Panc1 (cell line): ENCODE measurements at regions not wholly inside any gene's neighbourhood (a gene's known extent, or its start where the extent isn't known, plus 50 kb on each side); places are given as distances from the start of the nearest gene placed in this dataset.

ENCODE experiments used
- ATAC-seq: fragments of 200-7000 bp; cut with Tn5 transposase; 2 replicates; pipeline ENCODE4 v1.9.1; 2020; ENCODE audit warnings: mild to moderate bottlenecking, moderate library complexity
- BruUV-seq: library from RNA; stranded (reverse); fragments of 400-500 nt; replicated peaks from 2 replicates; lab custom pipeline; 2021; lab: Mats Ljungman, UMichigan
- CTCF ChIA-PET: fragments of 300-600 bp; sonication (Branson Sonifier 250); formaldehyde crosslinking; loops from one replicate; lab custom pipeline; 2022; ENCODE audit warnings: antibody characterized with exemption; lab: Charles Lee
- POLR2A ChIA-PET: fragments of 300-600 bp; sonication (Branson Sonifier 250); formaldehyde crosslinking; loops from one replicate; lab custom pipeline; 2022; ENCODE audit warnings: antibody characterized with exemption; lab: Charles Lee
- DNase-seq: peaks from one replicate; pipeline ENCODE4 v3.0.0-alpha.2; 2010; ENCODE audit warnings: low read depth, low spot score
- H3K27ac ChIP-seq: 2 replicates; pipeline ENCODE4 v1.5.1; 2011; ENCODE audit warnings: mild to moderate bottlenecking, low read length, inconsistent platforms
- H3K27me3 ChIP-seq: fragments of 200-500 bp; sonication (Bioruptor generic); 2 replicates; pipeline ENCODE4 v1.6.0; 2014; ENCODE audit warnings: low read length, inconsistent platforms; ENCODE audit not compliant: control insufficient read depth, insufficient read depth
- H3K36me3 ChIP-seq: fragments of 200-500 bp; sonication (Bioruptor generic); 2 replicates; pipeline ENCODE4 v1.5.1; 2014; ENCODE audit warnings: inconsistent platforms, mild to moderate bottlenecking, low read length, moderate library complexity; ENCODE audit not compliant: control insufficient read depth, insufficient read depth
- H3K4me1 ChIP-seq: 2 replicates; pipeline ENCODE4 v1.5.1; 2011; ENCODE audit warnings: inconsistent platforms, mild to moderate bottlenecking, low read length, moderate library complexity; ENCODE audit not compliant: control insufficient read depth, insufficient read depth
- H3K4me3 ChIP-seq, 2 experiments: 2 replicates each; pipeline ENCODE4 v1.5.1; 2011 to 2012; ENCODE audit warnings: low read depth in 2 of 2, low read length in 2 of 2, mild to moderate bottlenecking in 2 of 2, inconsistent platforms in 1 of 2, moderate library complexity in 1 of 2
- H3K9me3 ChIP-seq: fragments of 200-500 bp; sonication (Bioruptor generic); 2 replicates; pipeline ENCODE4 v1.5.1; 2014; ENCODE audit warnings: low read depth, mild to moderate bottlenecking, inconsistent platforms, low read length, moderate library complexity; ENCODE audit not compliant: control insufficient read depth, insufficient read depth
- CTCF ChIP-seq: fragments of 450-650 bp; IDR thresholded peaks from 2 replicates; pipeline ENCODE4 v1.5.1; 2017; ENCODE audit warnings: mild to moderate bottlenecking
- POLR2AphosphoS5 ChIP-seq: IDR thresholded peaks from 2 replicates; pipeline ENCODE4 v1.6.1; 2012; ENCODE audit warnings: mild to moderate bottlenecking, low read depth, low read length, moderate library complexity
- REST ChIP-seq, 2 experiments: IDR thresholded peaks; 2 replicates each; pipeline ENCODE4 v1.6.1; 2011 to 2012; ENCODE audit warnings: low read depth in 2 of 2, control low read depth in 1 of 2, low read length in 1 of 2, mild to moderate bottlenecking in 1 of 2, moderate library complexity in 1 of 2; ENCODE audit not compliant: insufficient read depth in 1 of 2
- SIN3A ChIP-seq: IDR thresholded peaks from 2 replicates; pipeline ENCODE4 v1.6.1; 2012; ENCODE audit warnings: low read depth, mild to moderate bottlenecking, low read length, moderate library complexity, borderline replicate concordance; ENCODE audit not compliant: insufficient read depth
- TCF7L2 ChIP-seq: IDR thresholded peaks from 2 replicates; pipeline ENCODE4 v1.6.1; 2011; ENCODE audit warnings: mild to moderate bottlenecking, low read depth, low read length, inconsistent platforms
- in situ Hi-C: cut with HindIII; loops from 2 replicates; pipeline ENCODE4 v1.10.0; 2016; ENCODE audit warnings: low sequenced_read_pairs, low pct_unique_long_range_greater_than_20kb
- intact Hi-C: fragments of 100-400 bp; cut with micrococcal nuclease; formaldehyde crosslinking; loops from one replicate; pipeline ENCODE4 v1.10.0; 2022; ENCODE audit not compliant: unreplicated experiment

GRCh38 chr1:196121181-196121580, 487.1 kb downstream of the KCNT2 start:
- Histone ChIP-seq H3K4me1 (no peaks in the 10 kb centered on the region), H3K27me3 (no peaks in the 10 kb centered on the region), H3K9me3 (no peaks in the 10 kb centered on the region), H3K27ac (no peak overlapping the region), H3K4me3 (no peak overlapping the region), H3K36me3 (no peaks in the 10 kb centered on the region)
- POLR2A ChIA-PET = no interaction called here
- CTCF ChIA-PET = no interaction called here
- intact Hi-C loops (no loop called here), in situ Hi-C loops (no loop called here)
- no TSS peak for BruUV-seq
- TF ChIP-seq REST (IDR thresholded peaks at IDR 0.05; ENCODE audit: insufficient read depth in 1 of 2, low read depth in 2 of 2, low read length in 1 of 2) (no peak), POLR2AphosphoS5 (no peak), SIN3A (no peak), TCF7L2 (no peak), CTCF (no peak)
- DNase-seq (no peak), ATAC-seq (no peak)

- no peak for ATAC-seq
- no TSS peak for BruUV-seq
- Histone ChIP-seq H3K36me3 (no peaks in the 10 kb centered on the region), H3K27ac (no peak overlapping the region), H3K4me1 (no peaks in the 10 kb centered on the region), H3K27me3 (no peaks in the 10 kb centered on the region), H3K4me3 (no peak overlapping the region), H3K9me3 (no peaks in the 10 kb centered on the region)
- POLR2A ChIA-PET = no interaction called here
- CTCF ChIA-PET = no interaction called here
- TF ChIP-seq CTCF (no peak), SIN3A (no peak), TCF7L2 (no peak), REST (IDR thresholded peaks at IDR 0.05; ENCODE audit: insufficient read depth in 1 of 2, low read depth in 2 of 2, low read length in 1 of 2) (no peak), POLR2AphosphoS5 (no peak)
- intact Hi-C loops (no loop called here), in situ Hi-C loops (no loop called here)
- DNase-seq = no peak
These were observed 492.6 kb downstream of the KCNT2 start for GRCh38 chr1:196115646-196116045.
